HG02610 (cell line): ENCODE measurements at regions not wholly inside any gene's neighbourhood (a gene's known extent, or its start where the extent isn't known, plus 50 kb on each side); places are given as distances from the start of the nearest gene placed in this dataset.
A peak's percentile ranks its signal among the peaks of the same experiment; 100 is the strongest.
"Not testable (repeated sequence)": the region's sequence is repeated elsewhere in the genome, so short reads cannot be mapped to it uniquely, and the experiment has no call there.

Source experiments
- ATAC-seq: cut with Tn5 transposase; IDR thresholded peaks from one replicate; pipeline ENCODE4 v1.9.1; 2021; ENCODE audit warnings: mild to moderate bottlenecking, moderate library complexity; ENCODE audit not compliant: unreplicated experiment

- no peak for ATAC-seq
Observed at GRCh38 chrX:44675362-44676024, 132.8 kb upstream of the FUNDC1 start.

GRCh38 chrX:44674906-44675305, 132.2 kb upstream of the FUNDC1 start:
- no peak for ATAC-seq

DNA sequence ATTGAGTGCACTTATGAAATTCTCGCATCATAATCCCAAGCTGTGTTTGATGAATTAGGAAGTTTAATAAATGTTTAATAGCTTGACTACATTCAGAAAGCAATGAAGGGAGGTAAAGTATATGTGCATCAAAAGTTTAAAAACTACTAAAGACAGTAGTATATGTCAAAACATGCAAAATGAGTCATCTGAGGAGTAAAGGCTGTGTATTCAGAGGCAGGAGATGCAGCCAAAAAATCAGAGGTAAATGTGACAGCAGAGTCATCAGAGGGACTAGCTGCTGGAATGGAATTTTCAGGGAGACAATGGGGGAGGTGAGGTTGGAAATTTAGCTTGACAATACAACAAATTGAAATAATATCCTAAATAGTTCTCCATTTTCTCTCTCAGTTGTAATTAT, 127.0 kb upstream of the FUNDC1 start:
- no peak for ATAC-seq

GRCh38 chrX:44667771-44668170, 125.1 kb upstream of the FUNDC1 start:
- ATAC-seq = no peak

DNA sequence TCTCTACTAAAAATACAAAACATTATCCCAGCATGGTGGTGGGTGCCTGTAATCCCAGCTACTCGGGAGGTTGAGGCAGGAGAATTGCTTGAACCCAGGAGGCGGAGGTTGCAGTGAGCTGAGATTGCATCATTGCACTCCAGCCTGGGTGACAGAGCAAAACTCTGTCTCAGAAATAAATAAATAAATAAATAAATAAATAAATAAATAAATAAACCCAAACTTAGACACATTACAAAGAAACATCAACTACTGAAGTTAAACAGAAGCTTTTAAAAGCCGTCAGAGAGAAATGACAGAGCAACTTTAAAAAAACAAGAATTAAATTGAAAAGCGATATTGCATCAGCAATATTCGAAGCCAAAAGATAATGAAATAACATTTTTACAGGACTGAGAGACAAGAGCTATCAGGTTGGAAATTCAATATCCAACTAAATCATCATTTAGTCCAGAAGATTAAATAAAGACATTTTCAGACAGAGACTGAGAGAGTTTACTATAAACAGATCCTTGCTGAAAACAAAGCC, 115.1 kb upstream of the FUNDC1 start:
- not testable (repeated sequence) for ATAC-seq

DNA sequence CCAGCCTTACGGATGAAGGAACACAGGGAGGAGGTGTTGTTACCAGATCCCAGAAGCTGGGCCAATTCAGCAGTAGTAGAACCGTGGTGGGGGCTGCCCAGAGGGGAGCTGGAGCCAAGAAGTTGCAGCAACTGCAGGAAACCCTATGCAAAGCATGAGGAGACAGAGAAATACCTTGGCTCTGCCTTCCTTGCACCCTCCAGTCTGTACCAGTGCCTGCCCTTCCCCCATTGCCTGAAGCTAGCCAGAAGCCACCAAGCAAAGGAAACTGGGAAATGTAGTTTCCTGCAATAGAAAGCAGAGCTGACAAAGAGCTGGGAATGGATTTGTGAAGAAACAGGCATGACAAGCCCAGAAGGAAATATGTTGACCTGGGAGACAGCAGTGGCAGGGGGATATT, 108.7 kb upstream of the FUNDC1 start:
- no peak for ATAC-seq

DNA sequence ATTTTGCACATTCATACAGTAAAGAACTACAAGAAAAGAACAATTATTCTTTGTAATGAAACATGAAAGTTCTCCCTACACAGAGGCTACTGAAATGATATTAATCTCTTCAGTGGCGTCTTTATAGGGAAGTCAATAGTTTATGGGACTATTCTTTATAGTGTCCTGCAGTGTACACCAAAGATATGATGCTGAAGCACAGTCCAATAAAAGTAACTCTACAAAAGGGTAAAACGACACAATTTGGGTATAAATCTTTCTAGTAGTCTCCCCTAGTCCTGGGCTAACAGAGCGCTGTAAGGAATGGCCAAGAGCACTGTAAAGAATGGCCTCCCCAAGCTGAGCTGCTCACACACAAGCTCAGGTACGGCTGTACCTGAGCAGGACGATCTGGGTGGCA, 101.1 kb upstream of the FUNDC1 start:
- ATAC-seq = no peak

DNA sequence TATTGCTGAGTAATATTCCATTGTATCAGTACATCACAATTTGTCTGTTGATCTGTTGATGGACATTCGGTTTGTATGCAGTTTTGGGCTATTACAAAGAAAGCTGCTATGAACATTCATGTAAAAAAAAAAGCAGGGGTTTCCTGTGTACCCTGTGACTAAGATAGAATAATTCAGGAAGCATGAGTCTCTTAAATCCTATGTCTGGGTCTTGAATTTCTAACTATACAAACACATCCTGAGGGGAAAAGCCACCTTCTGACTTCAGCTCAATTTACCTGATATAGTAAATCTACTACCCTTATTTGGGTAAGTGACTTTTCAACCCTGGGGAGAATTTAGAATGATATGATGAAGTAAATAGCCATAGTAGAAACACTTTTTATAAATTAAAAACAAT, 94.6 kb upstream of the FUNDC1 start:
- ATAC-seq = no peak

DNA sequence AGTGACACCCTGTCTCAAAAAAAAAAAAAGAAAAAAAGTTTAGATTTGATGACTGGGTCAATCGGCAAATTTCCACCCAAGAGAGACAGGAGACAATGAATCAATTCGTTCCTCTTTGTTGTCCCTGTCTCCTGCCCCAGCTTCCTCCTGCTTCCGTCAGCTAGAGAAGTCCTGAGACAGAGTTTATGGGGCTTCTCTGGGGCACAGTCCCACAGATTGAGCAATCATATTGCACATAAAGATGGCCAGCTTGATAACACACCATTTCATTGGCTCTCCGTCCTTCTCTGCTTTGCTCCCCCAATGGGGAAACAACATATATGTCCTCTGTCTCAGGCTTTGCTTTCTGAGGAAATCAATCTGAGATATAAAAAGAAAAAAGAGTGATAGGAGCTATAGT, 78.4 kb upstream of the FUNDC1 start:
- ATAC-seq = no peak

DNA sequence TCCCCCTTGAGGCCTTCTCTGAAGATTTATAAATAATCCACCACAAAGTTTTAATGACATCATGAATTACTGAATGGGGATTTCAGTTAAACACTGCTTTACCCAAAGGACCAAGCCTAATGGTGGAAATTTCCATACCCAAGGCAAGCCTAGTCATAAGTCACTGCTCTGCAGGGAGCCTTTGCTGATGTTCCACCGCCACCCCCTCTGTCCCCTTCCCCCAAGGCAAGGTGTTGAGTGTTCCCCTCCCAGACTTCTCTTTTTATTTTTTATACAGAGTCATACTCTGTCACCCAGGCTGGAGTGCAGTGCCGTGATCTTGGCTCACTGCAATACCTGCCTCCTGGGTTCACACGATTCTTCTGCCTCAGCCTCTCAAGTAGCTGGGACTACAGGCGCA, 76.4 kb upstream of the FUNDC1 start:
- no peak for ATAC-seq

DNA sequence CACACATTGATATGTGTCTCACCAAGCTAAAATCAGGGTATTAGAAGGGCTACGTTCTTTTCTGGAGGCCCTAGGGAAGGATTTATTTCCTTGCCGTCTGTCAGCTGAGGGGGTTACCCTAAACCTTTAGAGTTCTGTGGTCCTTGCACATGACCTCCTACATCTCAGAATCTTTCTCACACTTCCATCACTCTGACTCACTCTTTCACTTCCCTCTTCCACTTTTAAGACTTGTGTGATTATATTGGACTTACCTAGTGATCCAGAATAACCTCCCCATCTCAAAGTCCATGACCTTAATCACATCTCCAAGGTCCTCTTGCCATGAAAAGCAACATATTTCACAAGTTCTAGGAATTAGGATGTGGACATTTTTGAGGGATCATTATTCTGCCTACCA, 53.6 kb upstream of the FUNDC1 start:
- ATAC-seq = peak; percentile 97
